ENCODE measurements at regions not wholly inside any gene's neighbourhood (a gene's known extent, or its start where the extent isn't known, plus 50 kb on each side); places are given as distances from the start of the nearest gene placed in this dataset.

DNA sequence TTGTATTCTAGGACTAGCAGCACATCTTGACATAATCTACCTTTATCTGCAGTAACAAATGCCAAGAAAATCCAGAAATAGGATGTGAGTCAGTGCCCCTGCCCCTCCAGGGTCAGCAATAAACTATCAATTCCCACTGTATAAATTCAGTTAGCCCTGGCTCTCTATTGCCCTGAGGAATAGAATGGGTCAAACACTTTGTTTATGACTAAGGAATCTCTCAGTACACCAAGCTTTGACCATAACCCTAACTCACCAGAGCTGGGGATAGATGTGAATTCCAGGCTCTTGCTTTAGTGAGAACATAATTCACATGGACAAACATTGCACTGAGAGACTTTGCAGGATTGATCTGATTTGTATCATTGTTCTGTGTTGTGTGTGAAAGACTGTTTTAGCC, 82.3 kb downstream of the CXXC4 start:
- H3K4me3 Mint-ChIP-seq: no peak overlapping the region
- H3K4me2 ChIP-seq (replicated peaks; ENCODE audit: low read depth, low read length, poor library complexity, severe bottlenecking): no peak overlapping the region
- no peaks in the 10 kb centered on the region for H3K27me3 Mint-ChIP-seq
- H3K9me3 ChIP-seq (ENCODE audit: control extremely low read depth in 1 of 3, control insufficient read depth in 2 of 3, insufficient read depth in 1 of 3, low read length in 2 of 3): no peaks in the 10 kb centered on the region
- no peaks in the 10 kb centered on the region for H3K36me3 ChIP-seq (replicated peaks in 1 of 2; ENCODE audit: control extremely low read depth in 1 of 2, control insufficient read depth in 1 of 2, extremely low read depth in 1 of 2, insufficient read depth in 2 of 2, low read length in 1 of 2)
- H3K9me3 Mint-ChIP-seq (ENCODE audit: insufficient read depth): no peaks in the 10 kb centered on the region
- H3K79me2 ChIP-seq (ENCODE audit: control insufficient read depth, insufficient read depth, low read length): no peaks in the 10 kb centered on the region
- POLR2A ChIA-PET: no interaction called here
- no peaks in the 10 kb centered on the region for H3K27me3 ChIP-seq (replicated peaks in 1 of 4; ENCODE audit: control extremely low read depth in 1 of 4, control insufficient read depth in 3 of 4, insufficient read depth in 4 of 4, low read length in 3 of 4)
- no peaks in the 10 kb centered on the region for H3K4me1 Mint-ChIP-seq
- H3K4me3 ChIP-seq (ENCODE audit: control extremely low read depth in 1 of 5, extremely low read depth in 1 of 5, insufficient read depth in 1 of 5, low read depth in 2 of 5, low read length in 4 of 5): no peak overlapping the region
- ATAC-seq (ENCODE audit: low read depth) (no peak), DNase-seq (no peak)
- H2AFZ ChIP-seq (ENCODE audit: insufficient read depth, low read depth, low read length, poor library complexity, severe bottlenecking): no peak overlapping the region
- TF ChIP-seq, protein P1, sequence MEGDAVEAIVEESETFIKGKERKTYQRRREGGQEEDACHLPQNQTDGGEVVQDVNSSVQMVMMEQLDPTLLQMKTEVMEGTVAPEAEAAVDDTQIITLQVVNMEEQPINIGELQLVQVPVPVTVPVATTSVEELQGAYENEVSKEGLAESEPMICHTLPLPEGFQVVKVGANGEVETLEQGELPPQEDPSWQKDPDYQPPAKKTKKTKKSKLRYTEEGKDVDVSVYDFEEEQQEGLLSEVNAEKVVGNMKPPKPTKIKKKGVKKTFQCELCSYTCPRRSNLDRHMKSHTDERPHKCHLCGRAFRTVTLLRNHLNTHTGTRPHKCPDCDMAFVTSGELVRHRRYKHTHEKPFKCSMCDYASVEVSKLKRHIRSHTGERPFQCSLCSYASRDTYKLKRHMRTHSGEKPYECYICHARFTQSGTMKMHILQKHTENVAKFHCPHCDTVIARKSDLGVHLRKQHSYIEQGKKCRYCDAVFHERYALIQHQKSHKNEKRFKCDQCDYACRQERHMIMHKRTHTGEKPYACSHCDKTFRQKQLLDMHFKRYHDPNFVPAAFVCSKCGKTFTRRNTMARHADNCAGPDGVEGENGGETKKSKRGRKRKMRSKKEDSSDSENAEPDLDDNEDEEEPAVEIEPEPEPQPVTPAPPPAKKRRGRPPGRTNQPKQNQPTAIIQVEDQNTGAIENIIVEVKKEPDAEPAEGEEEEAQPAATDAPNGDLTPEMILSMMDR (IDR thresholded peaks at IDR 0.05): no peak
- TF ChIP-seq EZH2 (IDR thresholded peaks at IDR 0.05; ENCODE audit: borderline replicate concordance, insufficient read depth, low read depth, low read length, poor library complexity, severe bottlenecking): no peak
- H3K27ac Mint-ChIP-seq: no peak overlapping the region
- CTCF ChIA-PET: no interaction called here
- H3K27ac ChIP-seq (ENCODE audit: low read length in 2 of 2): no peak overlapping the region
- intact Hi-C loops (cut with micrococcal nuclease): no loop called here
- no peak overlapping the region for H3K9ac ChIP-seq (ENCODE audit: low read length)
- H3K4me1 ChIP-seq (ENCODE audit: control insufficient read depth in 2 of 2, insufficient read depth in 2 of 2, low read length in 2 of 2): no peaks in the 10 kb centered on the region
- H4K20me1 ChIP-seq (ENCODE audit: control insufficient read depth, insufficient read depth, low read length, poor library complexity, severe bottlenecking): no peaks in the 10 kb centered on the region

DNA sequence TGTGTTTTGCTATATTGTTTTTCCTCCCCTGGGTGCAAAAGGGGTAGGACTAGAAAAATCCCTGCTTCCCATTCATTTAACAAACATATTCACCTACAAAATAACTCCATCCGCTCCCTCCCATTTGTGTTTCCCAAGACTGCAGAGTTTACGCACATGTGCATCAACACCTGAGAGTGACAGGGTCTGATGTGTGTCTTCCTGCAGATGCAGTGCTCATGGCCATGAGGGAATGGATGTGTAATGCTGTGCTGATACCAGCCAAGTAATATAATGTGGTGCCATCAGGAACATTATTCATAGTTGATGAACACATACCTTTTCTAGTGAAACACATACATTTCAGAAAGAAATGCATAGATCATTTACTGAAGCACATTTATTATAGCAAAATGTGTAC, 83.2 kb downstream of the CXXC4 start:
- WGBS (ENCODE audit: insufficient coverage): 100% methylated on average over 1 of the region's 2 CpGs
- Histone ChIP-seq H3K4me2 (replicated peaks; ENCODE audit: low read depth, low read length, poor library complexity, severe bottlenecking) (no peak overlapping the region), H3K36me3 (replicated peaks in 1 of 2; ENCODE audit: control extremely low read depth in 1 of 2, control insufficient read depth in 1 of 2, extremely low read depth in 1 of 2, insufficient read depth in 2 of 2, low read length in 1 of 2) (no peaks in the 10 kb centered on the region), H2AFZ (ENCODE audit: insufficient read depth, low read depth, low read length, poor library complexity, severe bottlenecking) (no peak overlapping the region), H3K9ac (ENCODE audit: low read length) (no peak overlapping the region), H3K4me3 (ENCODE audit: control extremely low read depth in 1 of 5, extremely low read depth in 1 of 5, insufficient read depth in 1 of 5, low read depth in 2 of 5, low read length in 4 of 5) (no peak overlapping the region), H4K20me1 (ENCODE audit: control insufficient read depth, insufficient read depth, low read length, poor library complexity, severe bottlenecking) (no peaks in the 10 kb centered on the region), H3K4me1 (ENCODE audit: control insufficient read depth in 2 of 2, insufficient read depth in 2 of 2, low read length in 2 of 2) (no peaks in the 10 kb centered on the region), H3K27ac (ENCODE audit: low read length in 2 of 2) (no peak overlapping the region), H3K9me3 (ENCODE audit: control extremely low read depth in 1 of 3, control insufficient read depth in 2 of 3, insufficient read depth in 1 of 3, low read length in 2 of 3) (no peaks in the 10 kb centered on the region), H3K79me2 (ENCODE audit: control insufficient read depth, insufficient read depth, low read length) (no peaks in the 10 kb centered on the region), H3K27me3 (replicated peaks in 1 of 4; ENCODE audit: control extremely low read depth in 1 of 4, control insufficient read depth in 3 of 4, insufficient read depth in 4 of 4, low read length in 3 of 4) (no peaks in the 10 kb centered on the region)
- H3K9me3 Mint-ChIP-seq (ENCODE audit: insufficient read depth): no peaks in the 10 kb centered on the region
- DNase-seq (no peak), ATAC-seq (ENCODE audit: low read depth) (no peak)
- ChIA-PET CTCF (no interaction called here), POLR2A (no interaction called here)
- H3K4me3 Mint-ChIP-seq: no peak overlapping the region
- intact Hi-C loops (cut with micrococcal nuclease): no loop called here
- TF ChIP-seq EZH2 (IDR thresholded peaks at IDR 0.05; ENCODE audit: borderline replicate concordance, insufficient read depth, low read depth, low read length, poor library complexity, severe bottlenecking): no peak
- TF ChIP-seq, protein P1 (IDR thresholded peaks at IDR 0.05): no peak
- H3K27me3 Mint-ChIP-seq: no peaks in the 10 kb centered on the region
- no peak overlapping the region for H3K27ac Mint-ChIP-seq
- no peaks in the 10 kb centered on the region for H3K4me1 Mint-ChIP-seq

Data from B cell (primary cell).